GM18498 (cell line): ENCODE measurements at regions not wholly inside any gene's neighbourhood (a gene's known extent, or its start where the extent isn't known, plus 50 kb on each side); places are given as distances from the start of the nearest gene placed in this dataset.
"Not testable (repeated sequence)": the region's sequence is repeated elsewhere in the genome, so short reads cannot be mapped to it uniquely, and the experiment has no call there.

Source experiments
- ATAC-seq: cut with Tn5 transposase; IDR thresholded peaks from one replicate; pipeline ENCODE4 v1.9.1; 2021; ENCODE audit warnings: mild to moderate bottlenecking, moderate library complexity; ENCODE audit not compliant: unreplicated experiment

GRCh38 chr7:155395176-155395797 is 62.6 kb upstream of the EN2 start:
- ATAC-seq: no peak

- no peak for ATAC-seq
Measured at GRCh38 chr7:155396661-155397060, 61.3 kb upstream of the EN2 start.

GRCh38 chr7:155397758-155398714 is 59.9 kb upstream of the EN2 start:
- ATAC-seq: not testable (repeated sequence)

DNA sequence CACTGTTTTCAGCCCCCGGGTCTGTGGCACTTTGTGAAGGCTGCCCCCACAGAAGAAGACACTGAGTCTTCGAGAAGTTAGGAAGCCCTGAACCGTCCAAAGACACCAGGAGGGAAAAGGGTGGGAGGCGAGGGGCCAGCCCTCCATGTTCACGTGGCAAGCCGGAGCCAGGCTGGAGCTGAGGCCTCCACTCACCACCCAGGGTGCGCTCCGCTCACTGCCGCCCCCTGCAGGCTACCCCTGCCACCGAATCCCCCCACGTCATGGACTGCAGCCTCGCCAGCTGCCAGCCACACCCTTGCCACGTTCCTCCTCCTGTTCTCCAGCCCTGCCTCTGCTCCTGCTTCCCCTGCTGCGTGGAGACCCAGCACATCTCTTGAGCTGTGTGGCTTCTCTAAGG is 59.0 kb upstream of the EN2 start:
- ATAC-seq: no peak

GRCh38 chr7:155399577-155399976 is 58.4 kb upstream of the EN2 start:
- no peak for ATAC-seq

DNA sequence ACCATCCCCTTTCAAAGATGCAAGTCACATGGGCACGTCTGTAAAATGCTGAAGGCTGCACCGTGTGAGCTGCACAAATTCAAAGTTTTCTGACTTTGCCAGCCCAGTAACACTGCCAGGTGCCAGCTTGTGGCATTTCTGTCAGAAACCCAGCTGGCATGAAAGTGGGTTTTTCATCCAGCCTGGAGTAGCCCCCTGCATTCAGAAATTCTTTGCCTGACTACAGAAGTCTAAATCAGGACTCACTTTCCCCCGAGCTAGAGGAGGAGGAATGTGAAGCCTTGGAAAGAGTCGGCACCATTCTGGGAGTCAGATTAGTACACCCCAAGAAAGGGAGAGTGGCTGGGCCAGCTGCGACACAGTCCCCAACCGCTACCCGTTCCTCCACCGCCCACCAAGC is 56.7 kb upstream of the EN2 start:
- ATAC-seq: no peak

GRCh38 chr7:155401884-155402283 is 56.0 kb upstream of the EN2 start:
- ATAC-seq: no peak

- no peak for ATAC-seq
Measured at GRCh38 chr7:155402941-155403340, 55.0 kb upstream of the EN2 start.

DNA sequence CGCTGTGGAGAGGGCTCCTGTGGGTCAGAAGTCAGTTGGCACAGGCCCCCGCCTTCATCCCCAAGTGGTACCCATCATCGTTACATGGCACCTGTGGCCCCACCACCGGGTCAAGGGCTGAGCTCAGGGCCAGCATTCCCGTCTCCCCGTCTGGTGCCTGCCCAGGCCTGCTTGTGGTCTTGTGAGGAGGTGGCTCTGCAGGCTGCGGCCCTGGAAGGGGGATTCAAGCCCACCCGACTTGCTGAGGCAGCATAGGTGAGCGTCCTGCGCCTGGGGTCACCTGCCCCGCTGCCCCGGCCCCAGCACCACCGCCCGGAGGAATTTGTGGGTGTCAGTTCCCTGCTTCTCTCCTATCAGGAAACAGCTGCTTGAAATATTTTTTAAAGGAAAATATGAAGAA is 53.0 kb upstream of the EN2 start:
- ATAC-seq: no peak

DNA sequence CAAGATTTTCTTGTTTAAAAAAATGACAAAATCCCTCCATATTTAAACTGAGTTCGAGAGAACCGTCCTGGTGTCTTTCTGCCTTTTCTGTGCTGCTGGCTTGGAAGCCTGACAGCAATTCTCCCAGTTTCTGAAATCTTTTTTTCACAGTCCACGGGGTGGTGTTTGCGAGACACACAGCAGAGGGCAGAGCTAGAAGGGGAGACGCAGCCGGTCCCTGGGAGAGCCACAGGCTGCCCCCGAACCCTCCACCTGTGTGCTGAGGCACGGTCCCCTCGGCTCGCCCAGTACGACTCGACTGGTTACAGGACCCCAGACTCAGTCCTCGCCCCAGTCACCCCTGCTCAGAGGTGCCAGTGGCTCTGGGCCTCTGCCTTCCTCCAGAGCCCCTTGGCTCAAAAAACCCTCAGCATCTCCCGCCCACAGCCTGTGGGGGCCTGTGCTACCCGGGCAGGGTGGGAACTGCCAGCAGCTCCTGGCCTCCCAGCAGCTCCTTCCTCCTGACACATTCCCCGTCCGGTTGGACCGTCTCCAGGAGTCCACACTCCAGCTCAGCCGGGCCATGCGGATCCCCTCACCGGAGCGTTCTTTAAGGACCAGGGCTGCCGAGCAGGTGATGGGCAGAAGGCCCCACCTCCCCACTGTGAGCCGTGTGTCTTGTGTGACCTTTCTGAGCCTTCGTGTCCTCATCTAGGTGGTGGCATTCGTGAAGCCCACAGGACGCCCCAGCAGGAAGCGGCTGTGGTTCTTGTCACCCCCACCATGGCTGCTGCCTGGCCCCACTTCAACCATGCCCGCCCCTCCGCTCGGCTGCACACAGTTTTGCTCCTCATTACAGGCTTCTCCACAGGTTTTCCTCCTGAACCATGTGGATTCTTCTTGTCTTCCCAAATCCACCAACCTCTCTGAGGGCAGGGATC is 52.3 kb upstream of the EN2 start:
- ATAC-seq: no peak

DNA sequence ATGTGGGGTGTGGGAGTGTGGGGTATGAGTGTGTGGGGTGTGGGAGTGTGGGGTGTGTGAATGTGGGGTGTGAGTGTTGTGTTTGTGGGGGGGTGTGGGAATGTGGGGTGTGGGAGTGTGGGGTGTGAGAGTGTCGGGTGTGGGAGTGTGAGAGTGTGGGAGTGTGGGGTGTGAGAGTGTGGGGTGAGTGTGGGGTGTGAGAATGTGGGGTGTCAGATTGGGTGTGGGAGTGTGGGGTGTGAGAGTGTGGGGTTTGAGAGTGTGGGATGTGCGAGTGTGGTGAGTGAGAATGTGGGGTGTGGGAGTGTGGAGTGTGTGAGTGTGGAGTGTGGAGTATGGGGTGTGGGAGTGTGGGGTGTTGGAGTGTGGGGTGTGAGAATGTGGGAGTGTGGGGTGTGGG is 50.1 kb upstream of the EN2 start:
- ATAC-seq: no peak
